ENCODE measurements at regions not wholly inside any gene's neighbourhood (a gene's known extent, or its start where the extent isn't known, plus 50 kb on each side); places are given as distances from the start of the nearest gene placed in this dataset.

DNA sequence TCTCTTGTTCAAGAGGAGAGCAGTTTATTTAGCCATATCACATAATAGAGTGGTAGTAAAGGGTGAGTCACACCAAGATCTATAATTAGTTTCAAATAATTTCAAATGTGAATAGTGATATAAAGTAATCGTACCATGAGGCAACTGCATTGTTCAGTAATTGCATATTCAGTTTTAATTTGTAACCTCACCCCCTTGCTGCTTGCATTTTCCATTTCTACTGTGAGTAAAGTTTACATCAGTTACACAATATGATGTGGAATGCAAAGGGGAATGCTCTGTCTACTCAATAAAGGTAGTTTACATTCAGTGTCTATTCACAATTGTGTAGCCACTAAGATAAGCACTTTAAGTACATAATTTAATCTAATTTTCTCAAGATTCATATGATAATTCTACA is 1695.7 kb upstream of the SPRY2 start:
- no peak for TF ChIP-seq EP300 (IDR thresholded peaks at IDR 0.05)
- no peak for TF ChIP-seq CTCF (IDR thresholded peaks at IDR 0.05)
- TF ChIP-seq POLR2A (IDR thresholded peaks at IDR 0.05), result no peak

Data from upper lobe of left lung (tissue), 4 donors.